ENCODE measurements at regions not wholly inside any gene's neighbourhood (a gene's known extent, or its start where the extent isn't known, plus 50 kb on each side); places are given as distances from the start of the nearest gene placed in this dataset.

GRCh38 chr18:44342946-44343345 is 337.7 kb upstream of the SETBP1 start:
- no peaks in the 10 kb centered on the region for H3K9me3 ChIP-seq (ENCODE audit: control insufficient read depth, insufficient read depth, low read depth, low read length)
- POLR2A ChIA-PET, result no interaction called here
- CTCF ChIA-PET, result no interaction called here
- H3K4me1 ChIP-seq (ENCODE audit: control insufficient read depth, insufficient read depth, low read length), result no peaks in the 10 kb centered on the region
- H3K36me3 ChIP-seq (ENCODE audit: control insufficient read depth in 2 of 2, insufficient read depth in 1 of 2, low read length in 2 of 2), result no peaks in the 10 kb centered on the region
- no peak overlapping the region for H3K27ac ChIP-seq (ENCODE audit: extremely low read depth, low read depth, low read length)
- no peak for TF ChIP-seq EGR2 (tag by site-specific recombination; IDR thresholded peaks at IDR 0.05; ENCODE audit: low read depth)
- no peak for TF ChIP-seq ZNF658 (tag by site-specific recombination; IDR thresholded peaks at IDR 0.05)
- no peak for TF ChIP-seq ZNF148 (tag by site-specific recombination; IDR thresholded peaks at IDR 0.05; ENCODE audit: borderline replicate concordance)
- TF ChIP-seq ZNF514 (tag by site-specific recombination; IDR thresholded peaks at IDR 0.05), result no peak
- TF ChIP-seq, protein P1, sequence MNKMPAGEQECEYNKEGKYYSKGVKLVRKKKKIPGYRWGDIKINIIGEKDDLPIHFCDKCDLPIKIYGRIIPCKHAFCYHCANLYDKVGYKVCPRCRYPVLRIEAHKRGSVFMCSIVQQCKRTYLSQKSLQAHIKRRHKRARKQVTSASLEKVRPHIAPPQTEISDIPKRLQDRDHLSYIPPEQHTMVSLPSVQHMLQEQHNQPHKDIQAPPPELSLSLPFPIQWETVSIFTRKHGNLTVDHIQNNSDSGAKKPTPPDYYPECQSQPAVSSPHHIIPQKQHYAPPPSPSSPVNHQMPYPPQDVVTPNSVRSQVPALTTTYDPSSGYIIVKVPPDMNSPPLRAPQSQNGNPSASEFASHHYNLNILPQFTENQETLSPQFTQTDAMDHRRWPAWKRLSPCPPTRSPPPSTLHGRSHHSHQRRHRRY (tag by site-specific recombination; IDR thresholded peaks at IDR 0.05), result no peak
- no peak for TF ChIP-seq ZNF654 (tag by site-specific recombination; IDR thresholded peaks at IDR 0.05; ENCODE audit: low read depth)
- no peak for TF ChIP-seq ZNF292 (tag by site-specific recombination; IDR thresholded peaks at IDR 0.05; ENCODE audit: borderline replicate concordance, low read depth)
- no peak for TF ChIP-seq ZSCAN23 (tag by site-specific recombination; IDR thresholded peaks at IDR 0.05)
- no peak for TF ChIP-seq SALL2 (tag by site-specific recombination; IDR thresholded peaks at IDR 0.05; ENCODE audit: borderline replicate concordance)
- no peak for TF ChIP-seq ZNF248 (tag by site-specific recombination; IDR thresholded peaks at IDR 0.05)
- TF ChIP-seq ZNF169 (tag by site-specific recombination; IDR thresholded peaks at IDR 0.05), result no peak
- TF ChIP-seq ZNF341 (tag by site-specific recombination; IDR thresholded peaks at IDR 0.05; ENCODE audit: low read depth), result no peak
- H3K4me3 ChIP-seq (ENCODE audit: low read depth, low read length), result no peak overlapping the region

DNA sequence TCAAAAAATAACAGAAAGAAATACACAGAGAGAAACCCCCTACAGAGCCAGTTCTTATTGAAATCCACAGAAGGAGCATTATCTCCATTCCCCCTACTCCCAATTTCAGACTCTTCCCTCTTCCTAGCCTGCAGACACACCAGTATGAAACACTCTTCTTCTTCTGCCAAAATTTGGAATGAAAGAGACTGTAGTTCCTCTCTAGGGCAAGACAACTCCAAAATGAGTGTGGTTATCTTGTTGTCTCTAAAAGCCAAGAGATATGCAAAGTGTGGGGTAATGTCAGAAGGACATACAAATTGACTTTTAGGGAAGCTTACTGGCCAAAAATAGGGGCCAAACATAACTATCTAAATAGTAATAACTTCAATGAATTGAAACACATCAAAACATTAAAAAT is 337.1 kb upstream of the SETBP1 start:
- TF ChIP-seq, protein P2, sequence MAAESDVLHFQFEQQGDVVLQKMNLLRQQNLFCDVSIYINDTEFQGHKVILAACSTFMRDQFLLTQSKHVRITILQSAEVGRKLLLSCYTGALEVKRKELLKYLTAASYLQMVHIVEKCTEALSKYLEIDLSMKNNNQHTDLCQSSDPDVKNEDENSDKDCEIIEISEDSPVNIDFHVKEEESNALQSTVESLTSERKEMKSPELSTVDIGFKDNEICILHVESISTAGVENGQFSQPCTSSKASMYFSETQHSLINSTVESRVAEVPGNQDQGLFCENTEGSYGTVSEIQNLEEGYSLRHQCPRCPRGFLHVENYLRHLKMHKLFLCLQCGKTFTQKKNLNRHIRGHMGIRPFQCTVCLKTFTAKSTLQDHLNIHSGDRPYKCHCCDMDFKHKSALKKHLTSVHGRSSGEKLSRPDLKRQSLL (tag by site-specific recombination; IDR thresholded peaks at IDR 0.05), result no peak
- TF ChIP-seq ZNF266 (tag by site-specific recombination; IDR thresholded peaks at IDR 0.05; ENCODE audit: low read depth) (no peak), ZNF2 (tag by site-specific recombination; IDR thresholded peaks at IDR 0.05) (no peak), ZNF366 (tag by site-specific recombination; conservative IDR thresholded peaks at IDR 0.05) (no peak), HOXC10 (CRISPR knock-in tag; IDR thresholded peaks at IDR 0.05) (no peak), ZSCAN16 (tag by site-specific recombination; IDR thresholded peaks at IDR 0.05) (no peak), ZNF132 (tag by site-specific recombination; IDR thresholded peaks at IDR 0.05; ENCODE audit: borderline replicate concordance) (no peak), ZNF121 (tag by site-specific recombination; IDR thresholded peaks at IDR 0.05) (no peak), ZNF23 (tag by site-specific recombination; IDR thresholded peaks at IDR 0.05; ENCODE audit: borderline replicate concordance) (no peak), ZNF19 (tag by site-specific recombination; IDR thresholded peaks at IDR 0.05; ENCODE audit: low read depth) (no peak), ZNF530 (tag by site-specific recombination; IDR thresholded peaks at IDR 0.05; ENCODE audit: low read depth) (no peak), ZNF791 (tag by site-specific recombination; IDR thresholded peaks at IDR 0.05) (no peak), EGR2 (tag by site-specific recombination; IDR thresholded peaks at IDR 0.05; ENCODE audit: low read depth) (no peak), ZNF24 (tag by site-specific recombination; IDR thresholded peaks at IDR 0.05) (no peak), TCF7L2 (IDR thresholded peaks at IDR 0.05; ENCODE audit: borderline replicate concordance, low read depth, low read length) (no peak)
- TF ChIP-seq, protein P3, sequence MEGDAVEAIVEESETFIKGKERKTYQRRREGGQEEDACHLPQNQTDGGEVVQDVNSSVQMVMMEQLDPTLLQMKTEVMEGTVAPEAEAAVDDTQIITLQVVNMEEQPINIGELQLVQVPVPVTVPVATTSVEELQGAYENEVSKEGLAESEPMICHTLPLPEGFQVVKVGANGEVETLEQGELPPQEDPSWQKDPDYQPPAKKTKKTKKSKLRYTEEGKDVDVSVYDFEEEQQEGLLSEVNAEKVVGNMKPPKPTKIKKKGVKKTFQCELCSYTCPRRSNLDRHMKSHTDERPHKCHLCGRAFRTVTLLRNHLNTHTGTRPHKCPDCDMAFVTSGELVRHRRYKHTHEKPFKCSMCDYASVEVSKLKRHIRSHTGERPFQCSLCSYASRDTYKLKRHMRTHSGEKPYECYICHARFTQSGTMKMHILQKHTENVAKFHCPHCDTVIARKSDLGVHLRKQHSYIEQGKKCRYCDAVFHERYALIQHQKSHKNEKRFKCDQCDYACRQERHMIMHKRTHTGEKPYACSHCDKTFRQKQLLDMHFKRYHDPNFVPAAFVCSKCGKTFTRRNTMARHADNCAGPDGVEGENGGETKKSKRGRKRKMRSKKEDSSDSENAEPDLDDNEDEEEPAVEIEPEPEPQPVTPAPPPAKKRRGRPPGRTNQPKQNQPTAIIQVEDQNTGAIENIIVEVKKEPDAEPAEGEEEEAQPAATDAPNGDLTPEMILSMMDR (tag by site-specific recombination; IDR thresholded peaks at IDR 0.05), result no peak
- TF ChIP-seq, protein P4, sequence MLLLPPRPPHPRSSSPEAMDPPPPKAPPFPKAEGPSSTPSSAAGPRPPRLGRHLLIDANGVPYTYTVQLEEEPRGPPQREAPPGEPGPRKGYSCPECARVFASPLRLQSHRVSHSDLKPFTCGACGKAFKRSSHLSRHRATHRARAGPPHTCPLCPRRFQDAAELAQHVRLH (tag by site-specific recombination; IDR thresholded peaks at IDR 0.05), result no peak
- TF ChIP-seq, protein P5, sequence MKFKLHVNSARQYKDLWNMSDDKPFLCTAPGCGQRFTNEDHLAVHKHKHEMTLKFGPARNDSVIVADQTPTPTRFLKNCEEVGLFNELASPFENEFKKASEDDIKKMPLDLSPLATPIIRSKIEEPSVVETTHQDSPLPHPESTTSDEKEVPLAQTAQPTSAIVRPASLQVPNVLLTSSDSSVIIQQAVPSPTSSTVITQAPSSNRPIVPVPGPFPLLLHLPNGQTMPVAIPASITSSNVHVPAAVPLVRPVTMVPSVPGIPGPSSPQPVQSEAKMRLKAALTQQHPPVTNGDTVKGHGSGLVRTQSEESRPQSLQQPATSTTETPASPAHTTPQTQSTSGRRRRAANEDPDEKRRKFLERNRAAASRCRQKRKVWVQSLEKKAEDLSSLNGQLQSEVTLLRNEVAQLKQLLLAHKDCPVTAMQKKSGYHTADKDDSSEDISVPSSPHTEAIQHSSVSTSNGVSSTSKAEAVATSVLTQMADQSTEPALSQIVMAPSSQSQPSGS (tag by site-specific recombination; IDR thresholded peaks at IDR 0.05; ENCODE audit: low read depth), result no peak
- ChIA-PET CTCF (interaction anchor here (0.6 kb wide), 1 partner anchor 23 kb away, joined by 3 read pairs; no protein-coding TSS in a partner anchor), POLR2A (no interaction called here)
- Histone ChIP-seq H3K4me1 (ENCODE audit: control insufficient read depth, insufficient read depth, low read length) (no peaks in the 10 kb centered on the region), H3K27ac (ENCODE audit: extremely low read depth, low read depth, low read length) (no peak overlapping the region), H3K9me3 (ENCODE audit: control insufficient read depth, insufficient read depth, low read depth, low read length) (no peaks in the 10 kb centered on the region), H3K36me3 (ENCODE audit: control insufficient read depth in 2 of 2, insufficient read depth in 1 of 2, low read length in 2 of 2) (no peaks in the 10 kb centered on the region), H3K4me3 (ENCODE audit: low read depth, low read length) (no peak overlapping the region)

Data from HEK293 (cell line).